HepG2 (cell line): ENCODE measurements at regions not wholly inside any gene's neighbourhood (a gene's known extent, or its start where the extent isn't known, plus 50 kb on each side); places are given as distances from the start of the nearest gene placed in this dataset.

Experiments used
- ATAC-seq: fragments of 200-7000 bp; cut with Tn5 transposase; 3 replicates; pipeline ENCODE4 v1.9.1; 2020; ENCODE audit warnings: mild to moderate bottlenecking, moderate library complexity
- BruUV-seq: library from RNA; stranded (reverse); fragments of 400-500 nt; replicated peaks from 2 replicates; lab custom pipeline; 2021; lab: Mats Ljungman, UMichigan
- CTCF ChIA-PET: fragments of 300-600 bp; formaldehyde crosslinking; extraction: SDS; loops from one replicate; lab custom pipeline; 2021; ENCODE audit warnings: low total read pairs, inconsistent platforms, low intra/inter-chr PET ratio; lab: Yijun Ruan, JAX
- POLR2A ChIA-PET: fragments of 350-600 bp; sonication (Branson Sonifier 250); formaldehyde crosslinking; loops from one replicate; lab custom pipeline; 2020; ENCODE audit warnings: antibody characterized with exemption, inconsistent platforms; lab: Yijun Ruan, JAX
- DNase-seq: peaks from one replicate; pipeline ENCODE4 v3.0.0-alpha.2; 2015; ENCODE audit warnings: low spot score
- FAIRE-seq: peaks from 3 replicates; lab custom pipeline; 2011; peaks lifted over from hg19 to GRCh38; lab: Jason Lieb, UNC
- H2AFZ ChIP-seq: one replicate; pipeline ENCODE4 v1.6.1; 2011; ENCODE audit warnings: low read length, inconsistent platforms
- H3K27ac ChIP-seq: fragments of 300-600 bp; 3 replicates; pipeline ENCODE4 v1.8.0; 2011; ENCODE audit warnings: mixed run types, mild to moderate bottlenecking, mixed read lengths, low read length, inconsistent platforms; ENCODE audit not compliant: insufficient read depth; ENCODE audit errors: extremely low read length
- H3K27me3 ChIP-seq, 2 experiments: fragments of 200-600 bp in 1 of 2; 2 replicates in 1 of 2; 3 replicates in 1 of 2; pipeline versions ENCODE4 v1.6.0 to v1.8.0; 2011; ENCODE audit warnings: low read length in 2 of 2, mild to moderate bottlenecking in 2 of 2, moderate library complexity in 2 of 2, inconsistent platforms in 1 of 2; ENCODE audit not compliant: insufficient read depth in 2 of 2, control insufficient read depth in 1 of 2
- H3K36me3 ChIP-seq, 2 experiments: fragments of 200-600 bp in 1 of 2; replicated peaks in 1 of 2; 2 replicates in 1 of 2; 3 replicates in 1 of 2; pipeline versions ENCODE4 v1.5.1 to v1.8.0; 2011; ENCODE audit warnings: low read length in 2 of 2, inconsistent platforms in 1 of 2; ENCODE audit not compliant: insufficient read depth in 2 of 2, control insufficient read depth in 1 of 2
- H3K4me1 ChIP-seq: 2 replicates; pipeline ENCODE4 v1.5.1; 2012; ENCODE audit warnings: low read length, inconsistent platforms; ENCODE audit not compliant: insufficient read depth
- H3K4me2 ChIP-seq: 2 replicates; pipeline ENCODE4 v1.6.0; 2011; ENCODE audit warnings: low read depth, low read length, inconsistent platforms
- H3K4me3 ChIP-seq, 3 experiments: fragments of 200-600 bp in 1 of 3; sonication (generic), shearing (Covaris generic) in 1 of 3; replicated peaks in 1 of 3; 2 replicates each; pipeline ENCODE4 v1.5.1; 2011 to 2016; ENCODE audit warnings: low read length in 3 of 3, inconsistent platforms in 2 of 3, low read depth in 2 of 3, mild to moderate bottlenecking in 2 of 3, control low read depth in 1 of 3, mixed read lengths in 1 of 3; ENCODE audit not compliant: insufficient read depth in 1 of 3
- H3K79me2 ChIP-seq: one replicate; pipeline ENCODE4 v1.6.1; 2011; ENCODE audit warnings: low read length, inconsistent platforms; ENCODE audit not compliant: insufficient read depth
- H3K9ac ChIP-seq: 2 replicates; pipeline ENCODE4 v1.6.0; 2011; ENCODE audit warnings: mild to moderate bottlenecking, low read depth, low read length, inconsistent platforms; ENCODE audit not compliant: insufficient read depth
- H3K9me3 ChIP-seq: 2 replicates; pipeline ENCODE4 v1.5.1; 2012; ENCODE audit warnings: mild to moderate bottlenecking, low read length
- H4K20me1 ChIP-seq: 2 replicates; pipeline ENCODE4 v1.6.0; 2011; ENCODE audit warnings: inconsistent platforms, mild to moderate bottlenecking, low read length, moderate library complexity; ENCODE audit not compliant: insufficient read depth
- ATF7 ChIP-seq, 2 experiments: fragments of 450-650 bp in 1 of 2; sonication (generic) in 1 of 2; formaldehyde crosslinking in 1 of 2; IDR thresholded peaks; 2 replicates each; pipeline versions ENCODE4 v1.4.0 to v1.6.1; 2016 to 2020; ENCODE audit warnings: antibody characterized with exemption in 1 of 2, mild to moderate bottlenecking in 1 of 2, missing genetic modification reagents in 1 of 2
- IRF2 ChIP-seq: IDR thresholded peaks from 2 replicates; pipeline ENCODE4 v1.6.1; 2018; ENCODE audit warnings: missing genetic modification reagents, missing compliant biosample characterization
- MBNL3 ChIP-seq: fragments of 250-450 bp; sonication (Bioruptor Pico); conservative IDR thresholded peaks from 2 replicates; pipeline ENCODE4 v1.8.0; 2022; ENCODE audit warnings: mild to moderate bottlenecking, inconsistent platforms
- NR2F1 ChIP-seq, 2 experiments: fragments of 450-650 bp in 1 of 2; formaldehyde crosslinking in 1 of 2; IDR thresholded peaks; 2 replicates each; pipeline versions ENCODE4 v1.5.0 to v1.6.1; 2016 to 2020; ENCODE audit warnings: mild to moderate bottlenecking in 1 of 2, missing compliant biosample characterization in 1 of 2, missing genetic modification reagents in 1 of 2, moderate library complexity in 1 of 2
- PTBP1 ChIP-seq: fragments of 200-400 bp; formaldehyde crosslinking; IDR thresholded peaks from 2 replicates; pipeline ENCODE4 v1.6.1; 2018; ENCODE audit warnings: low read length, low read depth; ENCODE audit not compliant: poor library complexity, severe bottlenecking
- ZNF101 ChIP-seq: sonication (generic); formaldehyde crosslinking; IDR thresholded peaks from 2 replicates; pipeline ENCODE4 v1.4.0; 2020; ENCODE audit warnings: mild to moderate bottlenecking, low read depth, missing genetic modification reagents, borderline replicate concordance
- ZNF543 ChIP-seq: sonication (generic); formaldehyde crosslinking; IDR thresholded peaks from 2 replicates; pipeline ENCODE4 v1.4.0; 2020; ENCODE audit warnings: mild to moderate bottlenecking, missing genetic modification reagents
- WGBS: methylation state at CpG from one replicate; pipeline ENCODE4 v1.1.6; 2017; ENCODE audit warnings: low lambda C conversion rate; 5-methylcytosine and 5-hydroxymethylcytosine counted together
- in situ Hi-C: cut with HindIII; loops from 2 replicates; pipeline ENCODE4 v1.10.0; 2017; ENCODE audit warnings: low pct_unique_long_range_greater_than_20kb; ENCODE audit not compliant: extremely low pct_ligation_motif_present
- intact Hi-C: fragments of 100-400 bp; cut with micrococcal nuclease; formaldehyde crosslinking; loops from one replicate; pipeline ENCODE4 v1.10.0; 2022; ENCODE audit not compliant: unreplicated experiment
- TF ChIP-seq, protein P1 (sequence below): sonication (generic); formaldehyde crosslinking; IDR thresholded peaks from 2 replicates; pipeline ENCODE4 v1.4.0; 2020; ENCODE audit warnings: mild to moderate bottlenecking, missing genetic modification reagents

GRCh38 chr11:28713850-28714249 is 605.7 kb downstream of the METTL15 start:
- Histone ChIP-seq H3K36me3 (no peaks in the 10 kb centered on the region), H3K4me1 (no peaks in the 10 kb centered on the region), H4K20me1 (no peaks in the 10 kb centered on the region), H3K27me3 (no peaks in the 10 kb centered on the region), H3K4me3 (no peak overlapping the region), H3K27ac (no peak overlapping the region), H3K79me2 (no peaks in the 10 kb centered on the region), H2AFZ (no peak overlapping the region), H3K9ac (no peak overlapping the region), H3K4me2 (no peak overlapping the region), H3K9me3 (no peaks in the 10 kb centered on the region)
- intact Hi-C loops = no loop called here
- no peak for DNase-seq
- ChIA-PET CTCF (no interaction called here), POLR2A (no interaction called here)
- no TSS peak for BruUV-seq
- WGBS = 0% methylated on average over 2 of the region's 2 CpGs
- no peak for ATAC-seq
- in situ Hi-C loops = no loop called here
- FAIRE-seq = no peak
- TF ChIP-seq ZNF101 (CRISPR knock-in tag) = no peak
- no peak for TF ChIP-seq IRF2 (CRISPR knock-in tag)
- TF ChIP-seq MBNL3 (CRISPR knock-in tag) = no peak
- TF ChIP-seq, protein P1, sequence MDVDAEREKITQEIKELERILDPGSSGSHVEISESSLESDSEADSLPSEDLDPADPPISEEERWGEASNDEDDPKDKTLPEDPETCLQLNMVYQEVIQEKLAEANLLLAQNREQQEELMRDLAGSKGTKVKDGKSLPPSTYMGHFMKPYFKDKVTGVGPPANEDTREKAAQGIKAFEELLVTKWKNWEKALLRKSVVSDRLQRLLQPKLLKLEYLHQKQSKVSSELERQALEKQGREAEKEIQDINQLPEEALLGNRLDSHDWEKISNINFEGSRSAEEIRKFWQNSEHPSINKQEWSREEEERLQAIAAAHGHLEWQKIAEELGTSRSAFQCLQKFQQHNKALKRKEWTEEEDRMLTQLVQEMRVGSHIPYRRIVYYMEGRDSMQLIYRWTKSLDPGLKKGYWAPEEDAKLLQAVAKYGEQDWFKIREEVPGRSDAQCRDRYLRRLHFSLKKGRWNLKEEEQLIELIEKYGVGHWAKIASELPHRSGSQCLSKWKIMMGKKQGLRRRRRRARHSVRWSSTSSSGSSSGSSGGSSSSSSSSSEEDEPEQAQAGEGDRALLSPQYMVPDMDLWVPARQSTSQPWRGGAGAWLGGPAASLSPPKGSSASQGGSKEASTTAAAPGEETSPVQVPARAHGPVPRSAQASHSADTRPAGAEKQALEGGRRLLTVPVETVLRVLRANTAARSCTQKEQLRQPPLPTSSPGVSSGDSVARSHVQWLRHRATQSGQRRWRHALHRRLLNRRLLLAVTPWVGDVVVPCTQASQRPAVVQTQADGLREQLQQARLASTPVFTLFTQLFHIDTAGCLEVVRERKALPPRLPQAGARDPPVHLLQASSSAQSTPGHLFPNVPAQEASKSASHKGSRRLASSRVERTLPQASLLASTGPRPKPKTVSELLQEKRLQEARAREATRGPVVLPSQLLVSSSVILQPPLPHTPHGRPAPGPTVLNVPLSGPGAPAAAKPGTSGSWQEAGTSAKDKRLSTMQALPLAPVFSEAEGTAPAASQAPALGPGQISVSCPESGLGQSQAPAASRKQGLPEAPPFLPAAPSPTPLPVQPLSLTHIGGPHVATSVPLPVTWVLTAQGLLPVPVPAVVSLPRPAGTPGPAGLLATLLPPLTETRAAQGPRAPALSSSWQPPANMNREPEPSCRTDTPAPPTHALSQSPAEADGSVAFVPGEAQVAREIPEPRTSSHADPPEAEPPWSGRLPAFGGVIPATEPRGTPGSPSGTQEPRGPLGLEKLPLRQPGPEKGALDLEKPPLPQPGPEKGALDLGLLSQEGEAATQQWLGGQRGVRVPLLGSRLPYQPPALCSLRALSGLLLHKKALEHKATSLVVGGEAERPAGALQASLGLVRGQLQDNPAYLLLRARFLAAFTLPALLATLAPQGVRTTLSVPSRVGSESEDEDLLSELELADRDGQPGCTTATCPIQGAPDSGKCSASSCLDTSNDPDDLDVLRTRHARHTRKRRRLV (CRISPR knock-in tag) = no peak
- TF ChIP-seq ATF7 (IDR thresholded peaks at IDR 0.05) = peak; percentile 29
- no peak for TF ChIP-seq ATF7 (CRISPR knock-in tag; IDR thresholded peaks at IDR 0.05)
- no peak for TF ChIP-seq PTBP1
- no peak for TF ChIP-seq NR2F1 (CRISPR knock-in tag; IDR thresholded peaks at IDR 0.05)
- no peak for TF ChIP-seq ZNF543
